NCI-H524 treated with DMSO at 0.1 percent for 48 hours (cell line): ENCODE measurements at regions not wholly inside any gene's neighbourhood (a gene's known extent, or its start where the extent isn't known, plus 50 kb on each side); places are given as distances from the start of the nearest gene placed in this dataset.

Experiments
- DNase-seq: peaks from one replicate; lab custom pipeline; 2025; lab: John Stamatoyannopoulos, UW

GRCh38 chr3:186411994-186412393 lies 50.0 kb upstream of the DGKG start:
- DNase-seq, result no peak
